GM19328 (cell line): ENCODE measurements at regions not wholly inside any gene's neighbourhood (a gene's known extent, or its start where the extent isn't known, plus 50 kb on each side); places are given as distances from the start of the nearest gene placed in this dataset.

Experiments used
- ATAC-seq: cut with Tn5 transposase; IDR thresholded peaks from one replicate; pipeline ENCODE4 v1.9.1; 2021; ENCODE audit warnings: mild to moderate bottlenecking, moderate library complexity; ENCODE audit not compliant: unreplicated experiment

DNA sequence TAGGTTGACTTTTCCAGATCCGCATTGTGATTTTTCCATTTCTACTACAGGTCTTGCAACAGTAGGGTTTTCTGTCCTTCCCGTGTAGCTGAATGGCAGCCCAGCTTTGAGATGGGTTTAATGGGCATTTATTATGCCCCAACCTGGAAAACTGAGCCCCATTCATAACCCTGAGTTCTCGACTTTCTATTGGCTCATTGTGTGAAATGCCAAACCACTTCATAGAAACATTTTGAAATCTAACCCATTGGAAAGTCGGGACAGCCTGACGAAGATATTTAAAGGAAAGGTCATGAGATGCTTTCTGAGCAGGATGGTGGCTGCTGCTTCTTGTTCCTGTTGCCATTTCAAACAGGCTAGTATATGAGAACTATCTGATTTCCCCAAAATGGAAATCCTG, 203.5 kb downstream of the ZFP36L2 start:
- no peak for ATAC-seq

GRCh38 chr2:43021791-43022509, 204.5 kb downstream of the ZFP36L2 start:
- no peak for ATAC-seq

DNA sequence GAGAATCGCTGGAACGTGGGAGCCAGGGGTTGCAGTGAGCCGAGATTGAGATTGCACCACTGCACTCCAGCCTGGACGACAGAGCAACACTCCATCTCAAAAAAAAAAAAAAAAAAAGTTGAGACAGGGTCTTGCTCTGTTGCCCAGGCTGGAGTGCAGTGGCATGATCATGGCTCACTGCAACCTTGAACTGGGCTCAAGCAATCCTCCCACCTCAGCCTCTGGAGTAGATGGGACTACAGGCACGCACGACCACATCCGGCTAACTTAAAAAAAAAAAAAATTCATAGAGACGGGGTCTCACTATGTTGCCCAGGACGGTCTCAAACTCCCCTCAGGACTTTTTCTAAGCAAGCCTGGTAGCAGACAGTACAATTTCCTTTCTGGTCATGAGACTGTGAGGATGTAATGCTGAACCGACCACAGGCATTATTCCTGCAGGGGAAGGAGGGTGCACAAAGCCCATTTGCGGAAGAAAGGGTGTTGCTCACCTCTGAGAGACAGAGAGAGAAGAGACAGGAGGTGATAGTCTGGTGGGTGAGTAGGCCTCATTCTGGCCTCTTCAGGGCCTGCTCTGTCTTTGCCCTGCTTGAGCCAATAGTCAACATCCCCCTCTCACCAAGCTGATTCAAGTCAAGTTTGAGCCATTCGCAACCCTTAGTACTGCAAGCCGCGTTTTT, 205.3 kb downstream of the ZFP36L2 start:
- no peak for ATAC-seq

DNA sequence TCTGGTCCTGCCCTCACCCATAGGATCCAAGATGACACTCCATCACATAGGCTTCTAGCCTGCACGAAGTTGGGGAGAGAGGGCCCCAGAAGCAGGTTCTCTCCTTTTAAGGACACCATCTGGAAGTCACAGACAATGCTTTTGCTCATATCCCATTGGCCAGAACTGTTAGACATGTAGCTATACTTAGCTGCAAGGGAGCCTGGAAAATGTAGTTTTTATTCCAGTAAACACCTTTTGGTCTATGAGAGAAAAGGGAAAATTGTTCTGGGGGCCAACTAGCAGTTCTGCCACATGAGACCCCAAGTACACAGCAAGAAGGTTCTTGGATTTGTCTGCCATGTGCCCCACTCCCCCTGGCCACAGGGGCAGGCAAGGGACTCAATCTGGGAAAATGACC, 206.1 kb downstream of the ZFP36L2 start:
- no peak for ATAC-seq

GRCh38 chr2:43019536-43020183, 206.7 kb downstream of the ZFP36L2 start:
- no peak for ATAC-seq

- no peak for ATAC-seq
Measured at GRCh38 chr2:43019025-43019367, 207.4 kb downstream of the ZFP36L2 start.

GRCh38 chr2:43018179-43019024, 208.0 kb downstream of the ZFP36L2 start:
- no peak for ATAC-seq

DNA sequence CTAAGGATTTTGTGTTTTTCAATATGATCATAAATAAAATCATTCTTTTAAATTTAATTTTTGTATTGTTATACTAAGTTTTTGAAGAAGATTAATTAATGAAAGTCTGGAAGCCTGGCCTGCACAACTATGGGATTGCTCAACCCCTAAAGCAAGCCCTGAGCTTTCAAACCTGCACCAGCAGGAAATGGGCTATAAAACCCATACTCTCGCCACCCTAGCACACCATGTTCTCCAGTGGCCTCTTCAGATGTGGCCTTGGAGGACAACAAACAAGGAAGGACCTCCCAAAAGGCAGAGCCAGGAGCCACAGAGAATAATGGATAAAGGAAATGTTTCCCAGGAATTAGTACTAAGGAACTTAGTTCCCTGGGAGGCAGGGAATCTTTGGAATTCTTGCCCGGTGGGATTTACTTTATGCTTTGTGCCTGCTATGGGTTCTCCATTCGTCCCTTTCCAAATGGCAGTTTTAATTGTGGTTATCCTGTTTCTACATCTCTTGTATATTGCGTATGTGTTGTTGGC, 212.5 kb downstream of the ZFP36L2 start:
- no peak for ATAC-seq

DNA sequence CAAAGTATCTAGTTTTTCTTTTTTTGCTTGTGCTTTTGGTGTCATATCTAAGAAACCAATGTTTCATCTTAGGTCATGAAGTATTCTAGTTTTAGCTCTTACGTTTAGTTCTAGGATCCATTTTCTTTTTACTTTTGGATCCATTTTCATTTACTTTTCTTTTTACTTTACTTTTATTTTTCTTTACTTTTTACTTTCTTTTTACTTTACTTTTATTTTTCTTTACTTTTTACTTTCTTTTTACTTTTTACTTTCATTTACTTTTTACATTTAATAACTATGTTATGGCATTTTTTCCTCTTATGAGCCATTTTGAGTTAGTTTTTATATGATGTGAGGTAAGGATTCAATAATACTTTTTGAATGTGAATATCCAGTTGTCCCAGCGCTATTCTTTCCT, 213.4 kb downstream of the ZFP36L2 start:
- no peak for ATAC-seq

GRCh38 chr2:43011158-43011491, 215.3 kb downstream of the ZFP36L2 start:
- no peak for ATAC-seq

DNA sequence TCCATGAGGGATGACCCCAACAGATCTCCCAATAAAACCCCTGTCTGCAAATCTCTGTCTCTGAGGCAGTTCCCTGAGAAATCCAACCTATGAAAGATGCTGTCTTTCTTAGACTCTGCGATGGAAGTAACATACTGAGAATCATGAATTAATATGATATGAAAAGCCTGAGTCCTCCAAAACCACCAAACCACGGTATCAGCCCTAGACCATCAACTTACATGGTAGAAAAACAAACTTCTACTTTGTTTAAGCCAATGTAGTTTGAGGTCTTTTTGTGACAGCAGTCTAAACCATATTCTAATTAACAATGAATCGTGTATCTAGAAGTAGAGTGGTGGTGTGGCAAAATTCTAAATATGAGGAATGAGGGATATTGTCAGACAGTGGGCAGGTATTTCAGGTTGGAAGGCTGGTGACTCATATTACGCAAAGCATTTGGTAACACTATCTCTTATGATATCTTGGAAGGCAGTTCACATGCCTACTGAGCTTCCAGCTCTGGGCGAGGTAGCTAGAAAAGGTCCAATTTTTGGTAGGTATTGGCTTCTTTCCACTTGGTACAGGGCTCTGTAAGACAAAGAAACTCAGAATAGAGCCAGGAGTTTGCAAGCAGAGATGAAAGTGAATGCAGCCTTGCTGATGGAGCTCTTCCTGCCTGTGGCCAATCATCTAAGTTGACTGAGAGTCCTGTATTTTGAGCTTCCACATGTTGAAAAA, 215.8 kb downstream of the ZFP36L2 start:
- ATAC-seq, result no peak

DNA sequence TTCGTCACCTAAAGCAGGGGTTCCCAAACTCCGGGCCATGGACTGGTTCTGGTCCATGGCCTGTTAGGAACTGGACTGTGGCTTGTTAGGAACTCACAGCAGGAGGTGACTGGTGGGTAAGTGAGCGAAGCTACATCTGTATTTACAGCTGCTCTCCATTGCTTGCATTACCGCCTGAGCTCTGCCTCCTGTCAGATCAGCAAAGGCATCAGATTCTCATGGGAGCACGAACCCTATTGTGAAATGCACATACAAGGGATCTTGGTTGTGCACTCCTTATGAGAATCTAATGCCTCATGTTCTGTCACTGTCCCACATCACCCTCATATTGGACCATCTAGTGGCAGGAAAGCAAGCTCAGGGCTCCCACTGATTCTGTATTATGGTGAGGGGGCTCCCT, 217.0 kb downstream of the ZFP36L2 start:
- no peak for ATAC-seq

DNA sequence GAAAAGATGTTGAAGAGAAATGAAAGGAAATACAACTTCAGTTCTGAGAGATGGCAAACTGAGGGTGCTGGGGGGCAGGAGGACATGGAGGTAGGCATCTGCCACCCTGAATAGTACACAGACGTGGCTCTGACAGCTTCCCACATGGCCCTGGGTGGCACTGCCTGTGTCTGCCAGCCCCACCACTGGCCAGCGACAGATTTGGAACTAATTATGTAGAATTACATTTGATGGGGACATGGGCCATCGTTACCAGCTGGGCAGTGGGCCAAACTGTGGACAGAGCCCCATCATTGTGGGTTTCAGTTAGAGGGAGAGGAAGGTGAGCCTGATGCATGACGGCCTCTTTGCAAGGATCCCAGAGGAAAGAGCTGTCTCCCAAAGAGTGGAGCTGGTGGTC, 216.0 kb upstream of the HAAO start:
- no peak for ATAC-seq

- no peak for ATAC-seq
Measured at GRCh38 chr2:43007901-43008300, 215.5 kb upstream of the HAAO start.

GRCh38 chr2:43006834-43007543, 214.6 kb upstream of the HAAO start:
- ATAC-seq, result no peak

GRCh38 chr2:43005975-43006833, 213.8 kb upstream of the HAAO start:
- ATAC-seq, result no peak

DNA sequence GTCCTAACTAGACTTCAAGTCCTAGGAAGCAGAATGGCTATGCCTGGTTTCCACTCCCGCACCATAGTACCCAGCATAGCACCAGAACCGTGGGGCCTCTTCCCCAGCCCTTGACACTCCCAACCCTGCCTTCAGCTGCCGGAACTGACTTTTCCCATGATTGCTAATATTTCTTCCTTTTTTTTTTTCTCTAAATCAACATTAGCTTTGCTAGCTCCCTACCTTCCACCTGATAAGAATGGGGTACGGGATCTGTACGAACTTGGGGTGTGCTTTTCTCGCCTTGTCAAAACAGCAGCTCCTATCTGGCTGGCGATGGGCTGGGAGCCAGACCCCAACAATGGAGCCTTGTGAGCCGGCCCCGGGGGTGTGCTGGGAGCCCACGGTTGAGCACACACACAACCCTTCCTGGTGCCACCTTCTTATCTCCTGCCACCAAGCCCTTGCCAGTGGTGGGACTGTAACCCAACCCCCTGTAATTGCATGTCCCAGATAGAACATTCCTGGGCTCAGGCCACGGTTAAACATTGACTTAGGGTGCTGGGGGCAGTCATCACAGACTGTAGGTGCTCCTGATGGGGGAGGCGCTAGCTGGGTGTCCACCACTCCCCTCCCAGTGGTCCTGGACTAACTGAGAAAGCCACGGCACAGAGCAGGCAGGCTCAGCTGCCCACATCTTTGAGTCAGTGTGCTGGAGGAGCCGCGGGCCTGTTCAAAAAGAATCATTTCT, 213.0 kb upstream of the HAAO start:
- ATAC-seq, result no peak

DNA sequence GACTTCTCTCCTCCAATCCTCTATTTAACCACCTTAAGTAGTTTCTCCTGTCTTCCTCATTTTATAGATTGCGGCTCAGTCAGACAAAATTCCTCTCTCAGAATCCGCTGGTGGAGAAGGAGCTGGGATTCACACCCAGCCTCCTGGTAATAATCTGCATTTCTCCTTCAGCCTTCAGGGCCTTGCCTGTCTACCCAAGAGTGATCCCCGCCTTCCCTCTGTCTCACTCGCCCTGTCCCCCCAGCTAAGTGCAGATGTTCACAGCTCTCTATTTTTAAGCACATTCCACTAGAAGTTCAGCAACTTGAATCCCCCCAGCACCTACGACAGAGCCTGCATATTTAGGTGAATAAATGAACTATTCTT, 212.5 kb upstream of the HAAO start:
- ATAC-seq, result no peak
